ENCODE measurements at regions not wholly inside any gene's neighbourhood (a gene's known extent, or its start where the extent isn't known, plus 50 kb on each side); places are given as distances from the start of the nearest gene placed in this dataset.

GRCh38 chr10:3852147-3852904 is 67.3 kb upstream of the KLF6 start:
- no peak for DNase-seq

DNA sequence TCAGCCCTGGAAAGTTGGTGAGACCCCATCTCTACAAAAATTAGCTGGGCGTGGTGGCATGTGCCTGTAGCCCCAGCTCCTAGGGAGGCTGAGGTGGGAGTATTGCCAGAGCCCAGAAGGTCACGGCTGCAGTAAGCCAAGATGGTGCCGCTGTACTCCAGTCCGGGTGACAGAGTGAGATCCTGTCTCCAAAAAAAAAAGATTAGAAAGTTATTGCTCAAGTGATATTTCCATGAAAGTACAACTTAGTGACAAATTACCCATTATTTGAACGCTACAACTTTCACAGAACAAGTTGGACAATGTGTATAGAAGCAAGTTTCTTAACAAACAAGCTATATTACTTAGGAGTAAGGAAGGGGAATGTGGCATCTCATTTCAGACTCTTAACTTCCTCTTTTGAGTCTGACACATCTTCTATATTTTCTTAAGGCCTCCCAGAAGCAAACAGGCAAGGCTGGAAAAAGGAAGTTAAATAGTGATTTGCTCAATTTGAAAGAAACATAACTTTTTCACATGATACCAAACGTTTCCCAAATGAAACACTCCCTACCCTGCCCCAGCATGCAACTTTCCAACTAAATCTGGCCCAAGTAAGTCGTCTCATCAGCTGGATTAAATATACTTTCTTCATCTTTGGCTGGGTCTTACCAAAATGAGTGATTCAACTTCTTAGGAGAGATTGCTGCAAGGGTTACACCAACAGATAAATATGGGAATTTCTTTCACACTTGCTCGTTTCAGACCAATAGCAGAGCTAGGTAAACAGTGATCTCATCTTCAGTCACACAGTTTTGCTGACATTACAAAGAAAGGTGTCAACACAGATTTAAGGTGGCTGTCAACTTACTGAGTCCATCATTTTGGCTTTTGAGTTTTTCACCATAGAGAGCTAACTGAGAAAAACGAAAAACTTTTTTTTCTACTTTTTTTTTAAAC is 66.3 kb upstream of the KLF6 start:
- DNase-seq = no peak

GRCh38 chr10:3848775-3849635 is 64.0 kb upstream of the KLF6 start:
- DNase-seq = no peak

DNA sequence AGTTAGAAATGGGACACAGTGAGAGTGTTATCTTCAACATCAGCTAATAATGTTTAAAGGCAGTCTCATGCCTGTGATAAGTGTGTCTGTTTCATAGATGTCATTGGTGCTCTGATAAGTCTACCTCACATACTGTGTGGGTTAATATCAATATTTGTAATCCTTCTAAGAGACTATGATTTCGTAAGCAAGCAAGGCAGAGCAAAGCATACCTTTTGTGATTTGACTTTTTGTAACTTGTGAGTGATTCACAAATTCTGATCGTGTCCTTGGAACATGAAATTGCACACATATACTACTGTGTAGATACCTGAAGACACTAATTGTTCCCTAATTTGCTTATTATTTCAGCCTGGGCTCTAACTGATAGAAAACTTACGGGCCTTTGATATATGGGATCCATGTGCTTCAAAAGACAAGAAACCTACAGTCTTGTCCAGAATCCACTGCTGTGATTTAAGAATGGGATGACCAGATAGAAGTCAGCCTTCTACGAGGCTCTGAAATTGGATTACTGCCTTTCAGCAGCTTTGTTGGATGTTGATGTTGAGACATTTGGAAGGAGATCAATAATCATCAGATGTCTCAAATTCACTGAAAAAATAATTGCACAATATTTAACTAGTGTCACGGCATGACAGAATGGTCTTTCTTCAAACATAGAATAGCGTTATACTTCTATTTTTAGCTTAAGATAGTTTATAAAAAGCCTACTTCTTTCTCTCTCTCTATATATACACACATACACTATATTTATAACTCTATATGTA is 63.2 kb upstream of the KLF6 start:
- no peak for DNase-seq

- no peak for DNase-seq
Measured at GRCh38 chr10:3846736-3847135, 61.7 kb upstream of the KLF6 start.

DNA sequence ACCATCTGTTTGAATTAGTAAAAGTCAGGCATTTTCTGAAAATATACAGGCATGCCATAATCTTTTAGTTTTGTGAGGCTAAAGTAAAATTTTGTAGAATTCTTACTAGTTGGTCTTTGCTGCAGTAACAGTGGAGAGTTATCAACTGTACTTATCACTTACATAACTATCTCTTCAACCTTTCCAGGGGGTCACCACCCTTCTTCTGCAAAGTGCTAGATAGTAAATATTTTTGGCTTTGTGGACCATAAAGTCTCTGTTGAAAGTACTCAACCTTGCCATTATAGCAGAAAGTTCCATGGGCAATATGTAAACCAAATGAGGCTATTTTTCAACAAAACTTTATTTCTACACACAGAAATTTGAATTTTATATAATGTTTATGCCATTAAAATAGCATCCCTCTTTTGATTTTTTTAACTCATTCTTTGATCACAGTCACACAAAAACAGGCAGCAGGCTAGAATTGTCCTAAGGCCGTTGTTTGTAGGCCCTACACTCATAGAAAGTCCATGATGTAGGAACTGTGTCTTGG is 59.5 kb upstream of the KLF6 start:
- DNase-seq = no peak

- DNase-seq = no peak
Measured at GRCh38 chr10:3838460-3839437, 53.7 kb upstream of the KLF6 start.

GRCh38 chr10:3837647-3838459 is 52.8 kb upstream of the KLF6 start:
- no peak for DNase-seq

DNA sequence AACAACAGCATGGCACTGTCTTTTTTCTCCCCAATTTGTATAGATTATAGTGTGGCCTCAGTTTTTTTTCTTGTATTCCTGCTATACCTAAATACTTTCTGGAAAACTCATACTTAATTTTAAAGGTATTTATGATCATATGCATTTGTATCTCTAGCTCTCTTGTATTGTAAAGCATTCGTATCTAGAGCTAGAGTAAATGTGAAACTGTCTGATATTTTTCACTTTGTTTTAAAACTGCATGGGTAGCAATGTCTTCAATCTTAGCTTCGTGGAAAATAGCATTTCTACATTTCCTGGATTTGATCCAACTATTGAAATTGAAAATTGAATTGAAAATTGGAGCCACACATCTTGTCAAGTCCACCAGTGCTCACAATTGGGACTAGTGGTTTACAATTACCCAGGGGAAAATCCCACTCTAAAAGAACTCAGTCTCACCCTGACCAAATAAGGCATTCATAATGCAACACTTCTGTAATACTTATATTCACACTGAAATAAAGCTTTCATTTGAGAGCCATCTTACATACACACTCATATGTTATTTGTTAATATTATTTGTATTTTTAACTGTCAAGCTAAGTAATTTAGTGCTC is 51.3 kb upstream of the KLF6 start:
- DNase-seq = no peak

DNA sequence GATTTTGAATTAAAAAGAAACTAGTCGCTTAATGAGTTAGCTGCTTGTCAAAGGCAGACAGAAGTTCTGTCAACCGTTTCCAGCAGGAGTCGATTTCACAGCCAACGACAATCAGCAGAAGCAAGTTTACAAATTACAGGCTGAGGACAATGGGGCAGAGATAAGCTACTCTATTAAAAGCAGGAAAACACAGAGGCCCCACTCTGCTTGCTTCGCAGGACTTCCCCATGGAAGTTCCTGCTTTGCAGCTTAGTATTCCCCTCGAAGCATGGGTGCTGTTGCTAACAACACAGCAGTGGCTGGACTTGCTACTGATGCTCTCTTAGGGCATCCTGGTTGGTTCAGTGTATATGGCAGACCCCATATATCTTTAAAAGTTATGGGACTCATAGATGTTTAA is 50.8 kb upstream of the KLF6 start:
- no peak for DNase-seq

DNA sequence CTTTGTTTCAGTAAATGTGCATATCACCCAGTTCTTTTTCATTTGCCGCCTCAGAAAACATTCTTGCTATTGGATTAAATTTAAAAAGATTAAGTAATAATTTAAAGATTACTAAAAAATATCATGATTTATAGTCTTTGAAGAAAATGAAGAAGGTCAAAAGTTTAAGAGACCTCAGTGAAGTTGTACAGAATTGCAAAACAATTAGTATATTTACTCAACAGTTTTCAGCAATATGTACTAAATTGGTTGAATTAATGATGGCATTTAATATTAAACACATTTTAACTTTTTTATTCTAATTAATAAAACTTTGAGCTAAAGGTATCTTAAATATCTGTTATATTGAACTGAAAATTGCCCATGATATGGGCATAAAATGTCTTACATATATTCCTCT is 49.9 kb upstream of the KLF6 start:
- DNase-seq = no peak

Measured in NCI-H2171 (cell line).